Astrocyte of the cerebellum (primary cell): ENCODE measurements at regions not wholly inside any gene's neighbourhood (a gene's known extent, or its start where the extent isn't known, plus 50 kb on each side); places are given as distances from the start of the nearest gene placed in this dataset.

ENCODE experiments used
- DNase-seq: peaks from one replicate; pipeline ENCODE4 v3.0.0-alpha.2; 2011; ENCODE audit warnings: low read depth
- H3K4me3 ChIP-seq: 2 replicates; pipeline ENCODE4 v1.5.1; 2011; ENCODE audit warnings: mild to moderate bottlenecking, low read depth, low read length, moderate library complexity
- CTCF ChIP-seq: IDR thresholded peaks from 2 replicates; pipeline ENCODE4 v1.5.1; 2012; ENCODE audit warnings: low read length, low read depth, moderate library complexity, mild to moderate bottlenecking; ENCODE audit errors: missing control alignments
- in situ Hi-C: cut with HindIII; loops from 2 replicates; pipeline ENCODE4 v1.10.0; 2017; ENCODE audit warnings: low sequenced_read_pairs

- in situ Hi-C loops, result no loop called here
- H3K4me3 ChIP-seq, result no peak overlapping the region
Observed at GRCh38 chr18:6606411-6607085, 123.0 kb upstream of the ARHGAP28 start.

GRCh38 chr18:6607343-6607742 lies 122.2 kb upstream of the ARHGAP28 start:
- H3K4me3 ChIP-seq, result no peak overlapping the region
- in situ Hi-C loops, result no loop called here

More at GRCh38 chr18:6606411-6607085, 123.0 kb upstream of the ARHGAP28 start:
- no peak for TF ChIP-seq CTCF
- no peak for DNase-seq

GRCh38 chr18:6609666-6610264 lies 119.8 kb upstream of the ARHGAP28 start:
- in situ Hi-C loops, result no loop called here

More at GRCh38 chr18:6607343-6607742, 122.2 kb upstream of the ARHGAP28 start:
- DNase-seq, result no peak
- no peak for TF ChIP-seq CTCF

GRCh38 chr18:6610466-6610865 lies 119.0 kb upstream of the ARHGAP28 start:
- in situ Hi-C loops, result no loop called here
- no peak for TF ChIP-seq CTCF
- no peak for DNase-seq
- H3K4me3 ChIP-seq, result no peak overlapping the region

More at GRCh38 chr18:6609666-6610264, 119.8 kb upstream of the ARHGAP28 start:
- no peak for TF ChIP-seq CTCF
- H3K4me3 ChIP-seq, result no peak overlapping the region
- no peak for DNase-seq

GRCh38 chr18:6613581-6613980 lies 115.9 kb upstream of the ARHGAP28 start:
- no peak for TF ChIP-seq CTCF
- no peak overlapping the region for H3K4me3 ChIP-seq
- in situ Hi-C loops, result no loop called here
- no peak for DNase-seq

GRCh38 chr18:6614952-6615351 lies 114.6 kb upstream of the ARHGAP28 start:
- no peak for TF ChIP-seq CTCF
- no peak for DNase-seq

More at GRCh38 chr18:6614952-6615351, 114.6 kb upstream of the ARHGAP28 start:
- no peak overlapping the region for H3K4me3 ChIP-seq
- in situ Hi-C loops, result loop anchor here (5.0 kb wide), 1 partner anchor 58 kb away; no protein-coding TSS in a partner anchor
